MM.1S (cell line): ENCODE measurements at regions not wholly inside any gene's neighbourhood (a gene's known extent, or its start where the extent isn't known, plus 50 kb on each side); places are given as distances from the start of the nearest gene placed in this dataset.

ENCODE experiments used
- CTCF ChIP-seq: fragments of 300-600 bp; sonication (generic); IDR thresholded peaks from 2 replicates; pipeline ENCODE4 v1.5.1; 2016; ENCODE audit warnings: antibody characterized with exemption, low read length, mixed read lengths
- EZH2 ChIP-seq: fragments of 300-600 bp; sonication (generic); optimal IDR thresholded peaks from 2 replicates; pipeline ENCODE3; 2017; ENCODE audit warnings: low read depth, mild to moderate bottlenecking, antibody characterized with exemption, low read length, mixed read lengths

DNA sequence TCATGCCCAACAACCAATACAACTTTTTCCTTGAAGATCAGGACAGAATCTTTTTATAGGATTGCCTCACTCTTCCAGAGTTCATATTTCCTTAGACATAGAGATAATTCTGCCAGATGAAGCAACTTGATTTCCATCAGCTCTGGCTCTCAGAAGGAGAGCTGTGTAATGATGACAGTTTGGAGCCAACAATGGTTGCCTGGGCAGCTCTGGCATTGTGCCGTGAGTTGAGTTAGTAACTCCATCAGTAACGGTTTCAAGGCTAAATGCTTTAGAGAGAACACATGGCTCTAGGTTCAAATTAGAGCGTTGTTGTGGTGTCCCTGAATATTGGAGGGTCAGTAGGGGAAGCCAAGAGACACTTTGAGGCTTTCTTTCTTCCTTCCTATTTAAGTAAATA, 501.7 kb upstream of the SEL1L start:
- TF ChIP-seq CTCF: no peak
- TF ChIP-seq EZH2: no peak
